Fibroblast of skin of right biceps (primary cell): ENCODE measurements at regions not wholly inside any gene's neighbourhood (a gene's known extent, or its start where the extent isn't known, plus 50 kb on each side); places are given as distances from the start of the nearest gene placed in this dataset.

Source experiments
- DNase-seq: peaks from one replicate; pipeline ENCODE4 v3.0.0-alpha.2; 2013

DNA sequence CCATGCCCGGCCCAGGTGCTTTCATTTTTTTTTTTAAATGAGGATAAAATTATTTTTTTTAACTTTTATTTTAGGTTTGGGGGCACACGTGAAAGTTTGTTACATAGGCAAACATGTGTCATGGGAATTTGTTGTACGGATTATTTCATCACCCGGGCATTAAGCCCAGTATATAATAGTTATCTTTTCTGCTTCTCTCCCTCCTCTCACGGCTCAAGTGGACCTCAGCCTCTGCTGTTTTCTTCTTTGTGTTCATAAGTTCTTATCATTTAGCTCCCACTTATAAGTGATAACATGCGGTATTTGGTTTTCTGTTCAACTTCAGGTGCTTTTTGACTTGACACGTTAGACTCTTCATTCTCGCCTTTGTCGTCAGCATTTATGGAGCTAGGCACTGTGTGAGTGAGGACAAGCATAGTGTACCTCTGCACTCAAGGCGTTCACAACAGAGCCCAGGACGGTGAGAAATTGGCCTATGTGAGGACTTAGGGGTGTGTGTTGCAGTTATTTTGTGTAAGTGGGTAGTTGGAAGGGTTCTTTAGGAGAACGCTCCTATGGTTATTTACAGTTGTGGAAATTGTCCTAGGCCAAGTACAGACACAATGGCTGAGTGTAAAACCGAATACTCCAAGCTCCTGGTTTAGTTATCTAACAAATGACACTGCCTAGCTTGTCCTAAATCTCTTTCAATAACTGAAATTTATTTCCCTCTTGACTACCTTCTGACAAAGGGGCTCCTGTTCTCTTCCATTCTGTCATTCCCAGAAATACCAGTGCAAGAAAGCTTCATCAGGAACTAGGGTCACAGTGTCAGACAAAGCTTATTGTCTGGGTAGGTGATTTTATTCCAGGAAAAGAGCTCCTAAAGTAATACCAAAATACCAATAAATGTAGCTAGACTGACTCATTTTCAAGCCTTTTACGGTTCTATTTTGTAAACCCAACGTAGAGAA, 200.5 kb upstream of the PRICKLE1 start:
- no peak for DNase-seq

DNA sequence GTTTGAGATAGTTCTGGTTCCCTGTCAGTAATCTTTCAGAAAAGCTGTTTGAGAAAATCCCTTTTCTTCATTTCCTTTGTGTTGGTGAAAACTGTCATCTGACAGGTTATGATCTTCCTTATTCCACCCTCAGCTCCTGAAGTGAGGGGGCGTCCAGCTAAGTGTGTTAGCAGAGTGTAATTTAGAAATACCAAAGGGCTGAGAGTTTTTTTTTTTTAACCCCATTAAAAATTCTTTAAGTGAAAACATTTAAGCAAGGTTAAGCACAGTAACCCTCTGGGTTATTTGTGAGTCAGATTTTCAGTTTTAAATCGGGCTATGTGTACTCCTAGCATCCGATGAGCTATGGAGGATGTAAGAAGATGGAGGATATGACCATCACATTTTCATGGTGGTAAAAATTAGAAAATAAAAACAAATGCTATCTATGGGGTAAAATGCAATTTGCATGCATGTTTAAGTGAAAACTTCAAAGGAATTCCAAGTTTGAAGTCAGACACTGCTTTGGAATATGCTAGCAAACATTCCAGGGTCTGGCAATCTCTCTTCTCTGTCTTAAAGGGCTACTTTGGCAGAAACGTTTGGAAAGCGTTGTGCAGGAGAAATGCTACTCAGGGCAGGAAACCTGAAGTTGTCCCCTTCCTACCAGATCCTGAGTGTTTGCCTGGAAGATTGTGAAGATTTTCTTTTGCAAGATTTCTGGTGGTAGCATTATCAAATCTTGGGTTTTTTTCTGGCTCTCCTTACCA, 197.0 kb upstream of the PRICKLE1 start:
- peak; percentile 35 for DNase-seq

DNA sequence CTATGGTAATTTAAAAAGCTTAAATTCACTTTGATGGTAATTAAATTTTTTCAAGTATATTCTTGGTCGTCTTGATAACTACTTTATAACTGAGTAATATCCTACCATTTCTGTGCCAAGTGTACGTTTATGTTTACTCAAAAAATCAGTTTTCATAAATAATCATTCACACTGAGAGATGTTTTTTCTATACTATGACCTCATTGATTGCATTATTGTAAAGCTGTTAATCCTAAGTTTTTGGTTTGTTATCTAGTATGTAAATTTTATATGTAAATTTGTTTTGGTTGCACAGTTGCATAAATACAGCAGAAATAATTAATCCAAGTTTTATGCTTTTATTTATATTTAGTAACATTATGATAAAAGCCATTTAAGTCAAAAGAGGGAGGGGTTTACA, 196.4 kb upstream of the PRICKLE1 start:
- DNase-seq: no peak

DNA sequence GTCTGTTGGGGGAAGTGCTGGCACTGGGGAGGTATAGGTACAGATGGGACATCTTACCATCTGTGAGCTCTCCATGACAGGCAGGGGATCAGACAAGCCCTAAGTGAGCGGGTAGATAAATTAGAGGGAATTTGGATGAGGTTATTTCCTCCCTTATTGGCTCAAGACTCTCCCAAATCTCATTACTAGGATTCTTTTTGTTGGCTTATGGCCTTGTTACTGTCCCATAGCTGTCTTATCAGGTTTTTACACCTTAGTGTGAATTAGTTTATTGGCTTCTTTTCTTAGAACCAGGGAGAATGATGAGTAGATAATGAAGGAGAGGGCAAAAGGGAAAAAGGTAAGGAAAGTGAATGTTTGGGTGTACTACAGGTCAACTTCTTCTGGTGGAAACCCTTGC, 191.1 kb upstream of the PRICKLE1 start:
- no peak for DNase-seq

DNA sequence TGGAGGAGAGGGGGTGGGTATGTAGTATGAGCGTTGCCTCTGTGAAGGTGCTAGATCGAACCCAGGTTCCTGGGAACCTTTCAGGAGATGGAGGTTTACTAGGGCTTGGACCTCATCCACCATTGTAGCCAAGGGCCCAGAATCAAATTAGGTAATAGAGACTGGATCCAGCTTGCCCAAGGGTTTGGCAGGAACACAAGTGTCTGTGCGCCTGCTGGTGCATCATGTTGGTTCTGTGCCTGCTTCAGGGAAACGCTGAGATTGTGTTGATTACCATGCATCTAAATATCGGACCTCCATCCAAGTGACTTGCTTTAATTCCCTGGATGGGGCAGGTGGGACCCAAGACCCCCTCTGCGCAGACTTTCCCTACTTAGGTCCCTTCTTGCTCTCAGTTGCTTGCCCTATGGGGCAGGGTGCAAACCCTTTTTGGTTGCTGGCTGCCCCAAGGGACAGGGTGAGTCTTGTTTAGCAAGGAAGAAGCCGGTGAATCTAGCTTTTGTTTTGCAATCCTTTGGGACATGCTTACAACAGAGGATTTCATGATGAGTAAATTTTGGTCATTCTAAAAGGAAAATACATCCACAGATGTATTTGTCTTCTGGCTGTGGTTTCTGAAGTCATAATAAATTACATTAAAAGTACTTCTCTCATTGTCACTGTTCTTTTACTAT, 189.8 kb upstream of the PRICKLE1 start:
- DNase-seq: peak; percentile 27

DNA sequence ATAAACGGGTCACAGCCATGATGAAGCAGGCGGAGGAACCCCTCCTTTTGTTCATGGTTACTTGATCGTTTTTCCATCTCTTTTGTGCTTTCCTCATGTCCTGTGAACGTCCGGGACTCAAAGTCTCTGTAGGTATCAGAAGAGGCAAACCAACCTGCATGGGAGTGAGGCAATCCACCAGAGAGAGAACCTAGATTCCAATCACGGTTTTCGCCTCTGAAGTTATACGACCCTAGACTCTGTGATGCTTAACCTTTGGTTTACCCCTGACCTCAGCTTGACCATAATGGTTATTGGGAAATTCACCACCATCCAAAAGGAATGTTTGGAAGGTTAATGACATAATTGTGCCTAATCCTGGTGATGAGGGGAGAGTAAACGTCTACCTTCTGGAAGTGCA, 186.8 kb upstream of the PRICKLE1 start:
- DNase-seq: no peak

DNA sequence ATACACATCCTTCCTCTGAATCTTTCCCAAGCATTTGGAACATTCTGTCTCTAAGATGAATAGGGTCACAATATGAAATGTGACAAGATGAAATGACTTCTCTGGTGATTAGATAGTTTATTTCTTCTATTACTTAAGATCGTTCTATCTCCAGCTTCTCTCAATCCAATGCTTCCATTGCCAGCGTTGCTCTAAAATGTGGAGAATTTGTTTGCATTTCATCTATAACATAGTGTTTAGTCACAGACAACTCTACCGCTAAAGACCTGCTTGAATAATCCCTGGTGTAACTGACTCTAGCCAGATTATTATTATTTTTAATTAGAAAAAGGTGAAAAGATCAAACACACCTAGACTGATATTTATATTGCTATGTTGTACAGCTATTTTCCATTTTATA, 184.7 kb upstream of the PRICKLE1 start:
- no peak for DNase-seq

DNA sequence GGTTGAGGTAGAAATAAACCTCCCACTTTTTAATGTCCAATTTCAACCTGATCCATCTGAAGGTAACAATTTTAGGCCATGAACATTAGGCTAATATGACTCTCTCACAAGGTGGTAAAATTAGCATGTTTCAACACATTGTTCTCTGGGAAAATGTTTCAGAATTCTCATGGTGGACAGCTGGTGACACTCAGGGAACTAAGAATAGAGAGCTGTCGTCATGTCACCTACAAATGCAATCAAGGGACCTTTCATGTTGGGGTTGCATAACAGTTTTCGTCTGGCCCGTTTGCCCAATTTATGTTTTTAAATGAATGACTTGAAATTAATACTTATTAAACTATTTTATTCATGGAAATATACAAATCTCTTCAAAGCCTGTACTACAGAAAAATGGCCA, 180.7 kb upstream of the PRICKLE1 start:
- DNase-seq: no peak

DNA sequence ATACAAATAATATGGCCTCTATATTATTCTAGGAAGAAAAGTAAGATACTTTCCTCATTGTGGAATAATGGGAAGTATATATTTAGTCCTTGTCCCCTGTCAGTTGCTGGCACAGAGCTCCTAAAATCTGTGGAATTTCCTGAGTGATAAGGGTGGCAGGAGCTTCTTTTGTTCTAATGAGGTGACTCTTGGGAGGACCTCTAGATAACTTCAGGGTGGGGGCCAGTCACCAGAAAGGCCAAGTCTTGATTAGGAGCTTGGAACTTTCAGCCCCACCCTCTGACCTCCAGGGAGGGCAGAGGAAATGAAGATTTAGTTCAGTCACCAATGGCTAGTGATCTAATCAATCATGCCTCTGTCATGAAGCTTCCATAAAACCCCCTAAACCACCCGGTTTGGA, 179.9 kb upstream of the PRICKLE1 start:
- no peak for DNase-seq

DNA sequence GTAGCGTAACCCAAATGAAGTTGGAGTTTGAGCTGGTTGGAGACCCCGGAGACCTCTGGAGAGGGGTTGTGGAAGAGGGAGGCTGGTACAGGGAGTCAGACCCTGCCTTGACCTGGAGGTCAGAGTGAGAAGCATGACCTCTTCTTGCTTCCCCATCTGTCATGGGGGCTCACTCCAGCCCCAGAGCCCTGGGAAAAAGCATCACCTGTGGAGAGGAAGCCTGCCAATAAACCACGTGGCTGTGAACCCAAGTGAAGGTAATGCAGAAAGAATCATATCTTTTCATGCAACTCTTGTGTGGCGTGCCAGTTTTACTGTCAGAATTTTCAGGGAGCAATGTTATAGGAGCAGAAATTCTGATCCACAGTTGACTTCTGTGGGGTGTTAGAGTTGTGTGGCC, 178.5 kb upstream of the PRICKLE1 start:
- no peak for DNase-seq

DNA sequence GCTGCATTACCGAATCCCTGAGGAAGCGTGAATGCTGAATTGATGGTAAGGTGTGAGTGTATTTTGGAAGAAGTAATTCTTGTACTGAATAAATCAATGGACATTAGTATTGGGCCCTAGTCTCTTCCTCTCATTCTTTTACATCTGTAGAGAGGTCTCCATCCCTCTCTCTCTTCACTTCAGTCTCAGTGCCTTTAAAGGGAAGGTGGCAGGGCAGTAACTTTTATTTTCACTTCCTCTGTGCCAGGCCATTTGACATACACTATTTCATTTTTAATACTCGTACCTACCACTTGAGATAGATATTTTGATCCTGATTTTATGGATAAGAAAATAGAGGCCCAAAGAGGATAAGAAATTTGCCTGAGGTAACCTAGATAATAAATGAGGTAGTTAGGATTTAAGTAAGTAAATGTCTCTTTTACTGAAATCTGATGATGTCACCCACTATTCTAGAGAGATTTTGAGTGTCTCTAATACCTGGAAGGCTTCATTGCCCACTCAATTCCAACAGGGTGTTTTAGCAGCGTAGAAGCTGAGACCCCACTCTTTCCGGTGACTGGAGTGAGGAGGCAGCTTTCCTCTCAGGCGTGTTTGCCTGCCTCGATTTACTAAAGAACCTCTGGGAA, 177.9 kb upstream of the PRICKLE1 start:
- DNase-seq: no peak

DNA sequence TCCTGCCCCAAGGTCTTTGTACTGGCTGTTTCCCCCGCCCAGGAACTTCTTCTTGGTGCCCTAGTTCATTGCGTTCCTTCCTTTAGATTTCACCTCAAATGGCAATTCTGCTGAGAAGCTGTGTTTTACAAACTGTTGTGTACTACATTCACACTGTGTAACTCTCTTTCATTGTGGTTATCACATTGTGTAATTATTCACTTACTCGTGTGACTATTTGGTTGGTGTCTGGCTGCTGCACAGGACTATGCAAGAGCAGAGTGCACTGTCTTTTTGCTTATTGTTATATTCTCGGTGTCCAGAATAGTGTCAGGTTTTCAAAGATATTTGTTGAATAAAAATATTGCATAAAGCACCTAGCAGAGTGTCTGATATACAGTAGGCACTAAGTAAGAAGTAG, 177.2 kb upstream of the PRICKLE1 start:
- no peak for DNase-seq

DNA sequence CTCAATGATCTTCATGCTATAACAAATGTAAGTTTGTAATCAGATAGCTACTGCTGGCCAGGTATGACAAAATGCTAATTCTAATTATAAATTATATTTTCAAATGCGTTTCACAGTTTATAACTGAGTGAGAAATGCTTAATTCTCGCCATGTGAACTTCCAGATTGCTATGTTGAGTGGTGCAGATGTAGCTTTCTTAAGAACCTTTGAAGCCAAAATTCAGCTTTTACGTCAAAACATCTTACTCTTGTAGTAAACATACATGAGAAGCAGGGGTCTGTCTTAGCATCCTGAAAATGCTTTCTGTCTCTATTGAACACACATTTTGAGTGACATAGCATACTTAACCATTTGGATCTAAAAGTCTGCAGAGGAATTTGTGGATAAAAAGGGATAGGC, 176.5 kb upstream of the PRICKLE1 start:
- DNase-seq: no peak

DNA sequence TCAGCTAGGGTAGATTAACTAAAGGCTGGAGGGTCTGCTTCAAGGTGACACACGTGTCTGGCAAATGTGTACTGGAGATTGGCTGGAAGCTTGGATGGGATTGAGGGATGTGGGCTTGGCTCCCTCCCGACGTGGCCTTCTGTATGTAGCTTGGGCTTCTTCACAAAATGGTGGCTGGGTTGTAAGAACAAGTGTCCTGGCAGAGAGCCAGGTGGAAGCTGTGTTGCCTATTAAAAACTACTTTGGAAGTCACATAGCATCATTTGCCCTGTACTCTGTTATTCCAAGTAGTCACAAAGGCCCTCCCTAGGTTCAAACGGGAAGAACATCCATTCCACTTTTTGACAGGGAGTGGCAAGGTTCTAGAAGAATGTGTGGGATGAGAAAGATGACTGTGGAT, 174.1 kb upstream of the PRICKLE1 start:
- DNase-seq: no peak

DNA sequence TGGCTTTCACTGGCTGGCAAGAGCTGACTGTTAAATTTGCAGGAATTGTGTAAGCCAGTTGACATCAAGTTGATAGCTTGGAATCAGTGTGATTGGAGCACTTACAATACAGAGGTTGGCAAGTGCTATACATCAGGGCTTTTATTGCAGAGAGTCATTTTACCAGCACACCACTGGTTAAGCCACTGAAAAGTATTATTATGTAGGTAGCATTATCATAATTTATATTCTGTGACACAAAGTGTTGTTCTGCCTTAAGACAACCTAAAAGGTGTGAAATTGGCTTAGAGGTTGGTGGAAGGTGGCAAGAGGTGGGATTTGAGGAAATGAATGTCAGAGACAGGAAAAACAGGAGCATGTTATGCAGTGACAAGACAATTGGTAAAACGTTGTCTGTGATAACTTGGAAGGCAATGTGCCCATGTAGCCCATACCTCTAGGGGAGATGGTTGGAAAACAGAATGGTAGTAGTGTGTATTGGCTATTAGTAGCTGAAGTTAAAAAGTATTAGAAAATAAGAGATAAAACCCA, 172.9 kb upstream of the PRICKLE1 start:
- DNase-seq: no peak

DNA sequence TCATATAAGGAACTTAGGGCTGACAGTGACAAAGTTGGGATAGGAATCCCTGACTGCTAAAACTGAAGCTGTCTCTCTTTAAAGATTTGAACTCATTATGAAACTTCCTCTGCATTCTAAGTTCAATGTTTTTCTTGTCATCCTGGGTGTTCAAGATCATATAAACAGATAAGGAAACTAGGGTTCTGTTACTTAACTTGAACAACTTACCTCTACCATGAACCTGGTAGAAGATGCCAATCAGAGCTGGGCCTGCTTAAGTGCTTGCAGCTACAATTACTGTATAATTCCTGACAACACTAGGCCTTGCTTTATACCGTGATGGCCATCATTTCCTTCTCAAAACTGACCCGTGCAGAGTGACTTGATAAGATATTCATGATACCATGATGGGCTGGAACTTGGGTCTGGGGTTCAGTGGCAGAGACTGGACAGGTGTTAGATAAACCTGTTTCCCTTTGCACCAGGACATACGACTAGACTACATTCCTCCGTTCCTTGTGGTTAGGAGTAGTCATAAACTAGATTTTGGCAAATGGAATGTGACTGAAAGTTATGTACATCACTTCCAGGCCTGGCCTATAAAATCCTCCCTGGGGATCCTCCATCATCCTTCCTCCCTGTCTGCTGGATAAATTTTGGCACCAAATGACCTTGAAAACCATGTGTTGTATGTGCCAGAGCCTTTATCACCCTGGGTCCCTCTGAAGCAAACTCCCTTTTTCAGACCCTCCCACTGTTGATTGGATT, 172.2 kb upstream of the PRICKLE1 start:
- DNase-seq: peak; percentile 74

DNA sequence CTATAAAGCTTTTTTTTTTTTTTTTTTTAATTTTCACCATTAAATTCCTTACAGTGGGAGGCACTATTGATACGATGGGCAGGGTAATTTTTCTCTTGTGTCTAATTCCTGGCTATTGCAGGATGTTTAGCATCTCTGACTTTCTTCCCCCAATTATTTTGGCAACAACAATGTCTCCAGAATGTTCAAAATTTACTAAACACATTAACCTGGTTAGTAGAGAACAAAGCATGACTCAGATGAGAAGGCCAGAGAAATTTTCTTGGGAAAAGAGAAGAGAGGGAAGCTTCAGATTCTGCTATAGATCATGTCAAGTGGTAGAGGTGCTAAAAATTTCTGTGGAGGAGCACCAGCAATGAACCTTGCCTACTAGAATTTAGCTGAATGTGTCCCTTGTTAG, 171.5 kb upstream of the PRICKLE1 start:
- DNase-seq: peak; percentile 12

DNA sequence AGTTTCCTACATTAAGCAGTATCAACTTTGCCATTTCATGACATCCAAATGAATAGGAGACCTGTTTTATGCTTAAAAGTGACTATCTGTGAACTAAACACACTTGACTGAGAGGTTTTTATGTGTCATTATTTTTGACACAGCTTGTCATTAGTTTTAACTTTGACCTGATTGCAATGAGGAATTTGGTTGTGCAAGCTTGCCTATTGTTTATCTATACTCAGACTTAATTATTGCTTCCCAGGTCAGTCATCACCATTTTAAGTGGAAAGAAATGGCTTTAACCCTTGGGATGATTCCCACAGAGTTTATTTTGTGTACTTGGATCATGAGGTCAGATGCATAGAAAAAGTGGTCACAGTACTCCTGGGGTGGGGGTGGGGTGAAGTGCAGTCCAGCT, 171.0 kb upstream of the PRICKLE1 start:
- no peak for DNase-seq

DNA sequence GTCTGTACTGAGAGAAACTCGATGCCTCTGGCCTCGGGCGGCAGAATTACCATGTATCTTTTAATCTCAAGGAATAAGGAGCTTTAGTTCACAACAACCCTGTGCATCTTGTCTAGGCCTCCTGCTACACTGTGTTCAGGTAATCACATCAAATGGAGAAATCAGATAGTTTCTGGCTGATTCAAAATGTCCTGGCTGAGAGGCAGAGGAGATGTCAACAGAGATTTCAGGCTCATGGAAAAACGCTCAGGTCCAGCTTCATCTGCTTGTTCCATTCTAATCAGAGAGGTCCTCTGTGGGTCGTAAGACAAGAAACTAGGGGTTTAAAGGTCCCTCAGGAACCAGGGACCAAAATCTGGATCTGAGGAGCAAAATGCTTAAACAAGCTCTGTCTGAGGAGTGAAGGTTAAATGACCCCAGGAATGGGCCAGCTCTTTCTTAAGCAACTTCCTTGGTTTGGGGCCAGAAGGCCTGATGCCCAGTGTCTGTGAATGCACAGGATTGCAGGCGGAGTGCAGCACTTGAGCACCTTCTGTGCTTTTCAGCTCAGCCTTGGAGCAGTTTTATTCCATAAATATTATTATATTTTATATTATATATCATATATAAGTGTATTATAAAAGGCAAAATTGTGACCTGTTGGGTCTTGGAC, 170.2 kb upstream of the PRICKLE1 start:
- peak; percentile 58 for DNase-seq

DNA sequence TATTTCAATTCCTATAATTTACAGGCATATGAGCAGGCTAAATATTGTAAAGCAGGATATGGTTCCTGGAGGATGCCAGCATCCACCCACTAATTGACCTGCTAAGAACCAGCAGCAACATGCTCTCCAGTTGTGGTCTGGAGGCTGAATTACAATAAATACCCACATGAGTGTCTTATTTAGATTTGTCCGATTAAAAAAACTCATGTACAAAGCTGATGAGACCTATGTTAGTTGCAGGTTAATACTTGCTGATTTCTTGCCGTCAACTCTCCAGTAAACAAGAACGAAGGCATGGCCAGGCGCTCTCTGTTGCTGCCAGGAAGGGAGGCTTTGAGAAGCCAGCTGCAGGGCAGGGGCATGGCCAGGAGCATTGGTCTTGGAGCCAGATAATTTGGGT, 169.3 kb upstream of the PRICKLE1 start:
- no peak for DNase-seq

DNA sequence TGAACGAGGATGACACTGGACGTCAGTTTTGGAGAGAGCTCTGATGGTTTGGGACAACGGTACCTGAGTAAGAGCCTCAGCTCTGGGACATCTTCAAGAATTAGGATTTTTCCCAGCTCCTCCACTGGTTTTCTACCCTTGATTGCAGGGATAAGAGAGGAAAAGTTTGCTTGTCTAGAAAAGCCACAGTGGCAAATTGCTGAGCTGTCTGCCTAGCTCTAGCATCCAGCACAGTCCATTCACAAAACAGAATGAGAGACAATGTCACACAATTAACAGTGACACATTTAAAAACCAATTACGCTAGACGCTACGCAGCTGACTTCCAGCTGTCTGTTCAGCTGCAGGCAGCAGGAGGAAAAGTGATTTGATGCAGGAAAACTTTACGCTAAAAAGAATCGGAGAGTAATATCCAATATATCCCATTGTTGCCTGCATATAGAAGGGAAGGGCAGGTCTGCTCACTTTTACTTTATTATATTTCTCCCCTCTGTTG, 168.1 kb upstream of the PRICKLE1 start:
- no peak for DNase-seq
